NT2/D1 (cell line): ENCODE measurements at regions not wholly inside any gene's neighbourhood (a gene's known extent, or its start where the extent isn't known, plus 50 kb on each side); places are given as distances from the start of the nearest gene placed in this dataset.

Experiments
- SUZ12 ChIP-seq: IDR thresholded peaks from 2 replicates; pipeline ENCODE4 v1.6.1; 2011; ENCODE audit not compliant: insufficient read length, insufficient read depth; ENCODE audit errors: extremely low read depth
- YY1 ChIP-seq: IDR thresholded peaks from 2 replicates; pipeline ENCODE4 v1.6.1; 2011; ENCODE audit not compliant: insufficient read length, insufficient read depth
- ZNF274 ChIP-seq: IDR thresholded peaks from 2 replicates; pipeline ENCODE4 v1.6.1; 2011; ENCODE audit warnings: mild to moderate bottlenecking, low read depth, low read length

DNA sequence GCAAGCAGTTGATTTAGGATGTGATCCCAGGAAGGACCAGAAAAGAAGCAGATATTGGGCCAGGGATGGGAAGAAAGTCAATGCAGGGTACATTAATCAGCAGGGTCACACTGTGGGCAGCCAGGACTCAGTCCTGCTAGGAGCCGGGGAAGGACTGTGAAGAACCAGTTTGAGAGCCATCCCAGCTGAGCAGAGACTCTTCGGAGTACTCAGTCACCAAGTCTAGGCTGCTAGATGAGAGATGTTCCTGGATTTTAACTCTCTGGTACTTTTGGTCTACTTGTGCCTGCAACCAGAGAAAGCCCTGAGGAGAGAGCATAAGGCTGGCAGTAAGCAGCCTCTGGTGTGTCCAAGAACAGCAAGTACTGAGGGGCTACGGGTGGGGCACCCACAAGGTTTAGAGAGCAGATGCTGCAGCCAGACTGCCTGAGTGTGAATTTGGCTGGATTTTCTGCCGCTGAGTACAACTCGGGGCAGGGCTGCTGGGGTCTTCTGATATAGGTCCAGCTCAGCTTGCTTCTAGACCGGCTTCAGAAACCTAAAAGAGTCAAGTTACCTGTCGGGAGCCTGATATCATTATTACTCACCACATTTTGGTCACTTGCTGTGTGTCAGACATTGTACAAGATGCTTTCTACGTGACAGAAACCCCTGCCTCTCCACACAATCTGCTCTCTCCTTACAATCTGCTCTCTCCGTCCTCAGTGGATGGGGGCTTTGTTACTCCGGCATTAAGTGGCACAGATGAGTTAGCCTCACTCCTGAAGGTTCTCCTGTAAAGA is 250.2 kb upstream of the GAS1 start:
- TF ChIP-seq ZNF274 (no peak), YY1 (no peak), SUZ12 (no peak)
